Muscle layer of colon (tissue), 2 donors: ENCODE measurements at regions not wholly inside any gene's neighbourhood (a gene's known extent, or its start where the extent isn't known, plus 50 kb on each side); places are given as distances from the start of the nearest gene placed in this dataset.
"Not testable (repeated sequence)": the region's sequence is repeated elsewhere in the genome, so short reads cannot be mapped to it uniquely, and the experiment has no call there.

Source experiments
- H3K27ac ChIP-seq: one replicate; pipeline ENCODE4 v1.7.0; 2013; ENCODE audit warnings: low read depth, mild to moderate bottlenecking, low read length, moderate library complexity
- H3K27me3 ChIP-seq, 2 donors: one replicate each; pipeline ENCODE4 v1.7.0; 2013; ENCODE audit warnings: low read length in 2 of 2, mild to moderate bottlenecking in 2 of 2; ENCODE audit not compliant: insufficient read depth in 2 of 2, control insufficient read depth in 1 of 2
- H3K36me3 ChIP-seq: one replicate; pipeline ENCODE4 v1.7.0; 2013; ENCODE audit warnings: mild to moderate bottlenecking, low read length; ENCODE audit not compliant: insufficient read depth
- H3K4me1 ChIP-seq: one replicate; pipeline ENCODE4 v1.7.0; 2013; ENCODE audit warnings: mild to moderate bottlenecking, low read length; ENCODE audit not compliant: insufficient read depth
- H3K4me3 ChIP-seq, 2 donors: one replicate each; pipeline ENCODE4 v1.7.0; 2013; ENCODE audit warnings: low read length in 2 of 2, low read depth in 1 of 2, mild to moderate bottlenecking in 1 of 2, moderate library complexity in 1 of 2
- H3K9ac ChIP-seq: one replicate; pipeline ENCODE4 v1.7.0; 2013; ENCODE audit warnings: low read length
- H3K9me3 ChIP-seq: one replicate; pipeline ENCODE4 v1.7.0; 2013; ENCODE audit warnings: mild to moderate bottlenecking, low read length
- donor health status: abdominal sarcoma.
- donor health status: Adenocarcinoma of cecum.

- H3K9me3 ChIP-seq: no peaks in the 10 kb centered on the region
- H3K9ac ChIP-seq: no peak overlapping the region
- no peaks in the 10 kb centered on the region for H3K36me3 ChIP-seq
- H3K27ac ChIP-seq: no peak overlapping the region
- H3K27me3 ChIP-seq: no peaks in the 10 kb centered on the region
- H3K4me3 ChIP-seq: no peak overlapping the region
- no peaks in the 10 kb centered on the region for H3K4me1 ChIP-seq
Observed at GRCh38 chr6:140500849-140501248, 1126.4 kb upstream of the CITED2 start.

GRCh38 chr6:140499607-140500006 is 1125.2 kb upstream of the CITED2 start:
- Histone ChIP-seq H3K27me3 (no peaks in the 10 kb centered on the region), H3K9me3 (no peaks in the 10 kb centered on the region), H3K9ac (no peak overlapping the region), H3K4me3 (no peak overlapping the region), H3K4me1 (no peaks in the 10 kb centered on the region), H3K27ac (no peak overlapping the region), H3K36me3 (no peaks in the 10 kb centered on the region)

- no peak overlapping the region for H3K9ac ChIP-seq
- no peaks in the 10 kb centered on the region for H3K9me3 ChIP-seq
- H3K27ac ChIP-seq: no peak overlapping the region
- H3K27me3 ChIP-seq: no peaks in the 10 kb centered on the region
- H3K4me3 ChIP-seq: no peak overlapping the region
- no peaks in the 10 kb centered on the region for H3K4me1 ChIP-seq
- no peaks in the 10 kb centered on the region for H3K36me3 ChIP-seq
Observed at GRCh38 chr6:140494321-140495108, 1120.1 kb upstream of the CITED2 start.

- H3K9ac ChIP-seq, H3K27me3 ChIP-seq, H3K27ac ChIP-seq, H3K9me3 ChIP-seq, H3K4me3 ChIP-seq, H3K4me1 ChIP-seq, H3K36me3 ChIP-seq: not testable (repeated sequence)
Observed at GRCh38 chr6:140493470-140493869, 1119.0 kb upstream of the CITED2 start.

- Histone ChIP-seq H3K4me1 (peaks cover 15% of the 10 kb centered on the region), H3K9me3 (no peaks in the 10 kb centered on the region), H3K4me3 (no peak overlapping the region), H3K27ac (no peak overlapping the region), H3K9ac (no peak overlapping the region), H3K36me3 (no peaks in the 10 kb centered on the region), H3K27me3 (no peaks in the 10 kb centered on the region)
Observed at GRCh38 chr6:140490081-140490480, 1115.6 kb upstream of the CITED2 start.

GRCh38 chr6:140487586-140487985 is 1113.1 kb upstream of the CITED2 start:
- Histone ChIP-seq H3K9ac (no peak overlapping the region), H3K9me3 (no peaks in the 10 kb centered on the region), H3K36me3 (no peaks in the 10 kb centered on the region)

GRCh38 chr6:140486450-140487361 is 1112.3 kb upstream of the CITED2 start:
- no peak overlapping the region for H3K27ac ChIP-seq
- H3K9ac ChIP-seq: no peak overlapping the region
- H3K4me3 ChIP-seq: no peak overlapping the region
- no peaks in the 10 kb centered on the region for H3K27me3 ChIP-seq
- no peaks in the 10 kb centered on the region for H3K9me3 ChIP-seq
- H3K36me3 ChIP-seq: no peaks in the 10 kb centered on the region
- H3K4me1 ChIP-seq: peaks cover 16% of the 10 kb centered on the region

More at GRCh38 chr6:140487586-140487985, 1113.1 kb upstream of the CITED2 start:
- no peak overlapping the region for H3K4me3 ChIP-seq
- H3K27me3 ChIP-seq: no peaks in the 10 kb centered on the region
- H3K4me1 ChIP-seq: peaks cover 16% of the 10 kb centered on the region
- H3K27ac ChIP-seq: no peak overlapping the region

GRCh38 chr6:140485740-140486449 is 1111.4 kb upstream of the CITED2 start:
- no peak overlapping the region for H3K4me3 ChIP-seq
- no peak overlapping the region for H3K27ac ChIP-seq
- no peak overlapping the region for H3K9ac ChIP-seq
- H3K36me3 ChIP-seq: no peaks in the 10 kb centered on the region
- H3K9me3 ChIP-seq: no peaks in the 10 kb centered on the region
- H3K4me1 ChIP-seq: peaks cover 18% of the 10 kb centered on the region
- H3K27me3 ChIP-seq: no peaks in the 10 kb centered on the region

- Histone ChIP-seq H3K9ac (no peak overlapping the region), H3K27me3 (no peaks in the 10 kb centered on the region), H3K4me1 (peaks cover 13% of the 10 kb centered on the region), H3K36me3 (no peaks in the 10 kb centered on the region), H3K4me3 (no peak overlapping the region), H3K9me3 (no peaks in the 10 kb centered on the region), H3K27ac (no peak overlapping the region)
Observed at GRCh38 chr6:140480852-140481251, 1106.4 kb upstream of the CITED2 start.

GRCh38 chr6:140478631-140479030 is 1104.2 kb upstream of the CITED2 start:
- Histone ChIP-seq H3K9ac (no peak overlapping the region), H3K27me3 (no peaks in the 10 kb centered on the region), H3K4me1 (peaks cover 5% of the 10 kb centered on the region), H3K4me3 (no peak overlapping the region), H3K9me3 (no peaks in the 10 kb centered on the region), H3K36me3 (no peaks in the 10 kb centered on the region), H3K27ac (no peak overlapping the region)

GRCh38 chr6:140475086-140475485 is 1100.6 kb upstream of the CITED2 start:
- H3K36me3 ChIP-seq: no peaks in the 10 kb centered on the region
- H3K27me3 ChIP-seq: no peaks in the 10 kb centered on the region
- no peaks in the 10 kb centered on the region for H3K9me3 ChIP-seq
- H3K9ac ChIP-seq: no peak overlapping the region
- no peak overlapping the region for H3K27ac ChIP-seq
- no peaks in the 10 kb centered on the region for H3K4me1 ChIP-seq
- no peak overlapping the region for H3K4me3 ChIP-seq
